ENCODE measurements at regions not wholly inside any gene's neighbourhood (a gene's known extent, or its start where the extent isn't known, plus 50 kb on each side); places are given as distances from the start of the nearest gene placed in this dataset.

GRCh38 chr5:72000707-72001106, 106.6 kb upstream of the MAP1B start:
- TF ChIP-seq CTCF (IDR thresholded peaks at IDR 0.05), result no peak
- WGBS, 3 donors, result 75 to 85% (median 82%) methylated on average over 1 of the region's 1 CpG
- H3K4me3 ChIP-seq, result no peak overlapping the region
- H3K27me3 ChIP-seq (ENCODE audit: insufficient read depth in 3 of 3, low read length in 2 of 3), result no peaks in the 10 kb centered on the region
- H3K36me3 ChIP-seq (ENCODE audit: insufficient read depth in 1 of 2, low read depth in 1 of 2), result no peaks in the 10 kb centered on the region
- DNase-seq (no peak), ATAC-seq (no peak)
- intact Hi-C loops (cut with DNase I), result no loop called here
- H3K27ac ChIP-seq, result no peak overlapping the region
- no peaks in the 10 kb centered on the region for H3K9me3 ChIP-seq
- no peaks in the 10 kb centered on the region for H3K4me1 ChIP-seq

GRCh38 chr5:72005671-72006070, 101.6 kb upstream of the MAP1B start:
- no peaks in the 10 kb centered on the region for H3K36me3 ChIP-seq (ENCODE audit: insufficient read depth in 1 of 2, low read depth in 1 of 2)
- H3K9me3 ChIP-seq, result no peaks in the 10 kb centered on the region
- TF ChIP-seq CTCF (IDR thresholded peaks at IDR 0.05), result no peak
- peaks cover 0 to 2% (median 0%) of the 10 kb centered on the region in 3 donors for H3K27me3 ChIP-seq (ENCODE audit: insufficient read depth in 3 of 3, low read length in 2 of 3)
- ATAC-seq (no peak), DNase-seq (no peak)
- intact Hi-C loops (cut with DNase I), result no loop called here
- H3K4me3 ChIP-seq, result no peak overlapping the region
- no peaks in the 10 kb centered on the region for H3K4me1 ChIP-seq
- no peak overlapping the region for H3K27ac ChIP-seq

DNA sequence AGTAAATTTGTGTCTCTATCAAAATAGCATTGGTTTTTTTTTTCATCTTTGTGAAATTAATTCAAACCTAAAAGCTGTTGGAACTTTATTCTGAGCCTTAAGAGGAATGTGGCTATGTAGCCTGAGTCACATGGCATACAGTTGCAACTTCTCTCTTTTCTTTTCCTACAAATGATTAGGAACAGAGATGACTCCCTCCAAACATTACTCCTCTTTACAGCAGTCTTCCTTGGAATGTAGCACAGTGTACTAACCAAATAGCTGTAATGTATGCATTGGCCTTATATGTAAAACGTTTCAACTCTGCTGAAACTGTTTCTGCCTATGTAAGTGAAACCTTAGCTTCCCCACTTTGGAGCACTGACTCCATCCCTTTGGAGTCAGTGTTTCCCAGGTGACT, 100.9 kb upstream of the MAP1B start:
- 18 to 36% (median 26%) methylated on average over 1 of the region's 1 CpG for WGBS, 3 donors
- no peak for DNase-seq
- H3K27me3 ChIP-seq (ENCODE audit: insufficient read depth in 3 of 3, low read length in 2 of 3), result peaks cover 0 to 2% (median 0%) of the 10 kb centered on the region in 3 donors
- no peak overlapping the region for H3K27ac ChIP-seq
- no peak for ATAC-seq
- H3K4me3 ChIP-seq, result no peak overlapping the region
- no peaks in the 10 kb centered on the region for H3K9me3 ChIP-seq
- H3K36me3 ChIP-seq (ENCODE audit: insufficient read depth in 1 of 2, low read depth in 1 of 2), result no peaks in the 10 kb centered on the region
- intact Hi-C loops (cut with DNase I), result no loop called here
- no peaks in the 10 kb centered on the region for H3K4me1 ChIP-seq
- TF ChIP-seq CTCF (IDR thresholded peaks at IDR 0.05), result no peak

DNA sequence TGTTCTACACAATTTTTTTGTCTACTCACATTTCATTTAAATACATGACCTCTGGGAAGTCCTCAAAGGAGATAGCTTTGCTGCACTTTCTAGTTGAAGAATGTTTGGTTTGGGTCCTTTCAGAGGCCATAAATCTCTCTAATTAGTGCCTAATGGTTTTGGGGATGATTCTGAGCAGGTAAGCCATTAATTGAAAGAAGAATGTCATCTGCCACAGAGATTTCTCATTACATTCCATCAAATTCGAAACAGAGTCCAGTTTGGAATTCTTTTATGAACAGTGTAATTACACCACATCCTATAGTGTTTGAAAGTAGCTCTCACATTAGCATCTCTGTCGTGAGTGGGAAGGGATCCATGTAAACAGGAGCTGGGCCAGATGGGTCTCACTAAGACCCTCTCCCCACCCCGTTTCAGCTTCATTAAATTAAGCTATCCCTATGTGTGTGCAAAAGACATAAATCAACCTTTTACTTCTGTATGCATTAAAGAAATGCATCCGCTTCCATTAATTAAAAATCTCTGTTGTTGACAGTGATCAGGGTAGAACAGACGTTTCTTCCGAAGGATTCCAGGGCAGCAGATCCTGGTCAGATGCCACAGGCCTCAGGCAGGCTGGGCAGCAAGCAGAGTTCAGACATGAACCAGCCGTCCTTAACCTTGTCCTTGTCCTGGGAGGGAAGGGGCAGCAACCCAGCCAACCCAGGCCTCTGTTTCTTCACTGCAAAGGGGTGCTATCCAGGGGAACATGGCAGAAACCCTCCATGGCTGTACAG, 99.8 kb upstream of the MAP1B start:
- no peak overlapping the region for H3K27ac ChIP-seq
- 48 to 60% (median 54%) methylated on average over 7 of the region's 7 CpGs for WGBS, 3 donors
- H3K36me3 ChIP-seq (ENCODE audit: insufficient read depth in 1 of 2, low read depth in 1 of 2), result no peaks in the 10 kb centered on the region
- peaks cover 0 to 2% (median 0%) of the 10 kb centered on the region in 3 donors for H3K27me3 ChIP-seq (ENCODE audit: insufficient read depth in 3 of 3, low read length in 2 of 3)
- H3K4me3 ChIP-seq, result no peak overlapping the region
- DNase-seq (no peak), ATAC-seq (no peak)
- no peaks in the 10 kb centered on the region for H3K4me1 ChIP-seq
- no peaks in the 10 kb centered on the region for H3K9me3 ChIP-seq
- TF ChIP-seq CTCF (IDR thresholded peaks at IDR 0.05), result no peak
- intact Hi-C loops (cut with DNase I), result no loop called here

DNA sequence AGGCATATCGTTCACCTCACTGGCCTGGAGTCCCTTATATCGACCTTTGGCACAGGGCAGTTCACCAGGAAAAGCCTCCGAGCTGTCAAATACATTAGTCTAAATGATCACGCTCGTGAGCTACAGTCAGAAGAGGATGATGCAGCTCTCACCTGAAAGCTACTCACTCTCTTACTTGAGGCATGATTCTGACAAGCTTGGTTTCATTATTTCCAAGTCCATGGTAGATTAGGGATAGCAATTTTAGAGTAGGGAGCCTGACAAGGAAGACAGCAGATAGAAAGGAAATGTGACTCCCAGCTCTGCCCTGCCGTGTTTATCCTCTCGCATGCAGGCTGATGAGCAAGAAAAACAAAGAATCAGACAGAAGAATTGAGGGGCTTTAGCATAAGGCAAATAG, 98.0 kb upstream of the MAP1B start:
- Histone ChIP-seq H3K36me3 (ENCODE audit: insufficient read depth in 1 of 2, low read depth in 1 of 2) (no peaks in the 10 kb centered on the region), H3K27ac (no peak overlapping the region), H3K4me1 (no peaks in the 10 kb centered on the region), H3K27me3 (ENCODE audit: insufficient read depth in 3 of 3, low read length in 2 of 3) (peaks cover 0 to 2% (median 0%) of the 10 kb centered on the region in 3 donors), H3K4me3 (no peak overlapping the region), H3K9me3 (no peaks in the 10 kb centered on the region)
- ATAC-seq (no peak), DNase-seq (no peak)
- no peak for TF ChIP-seq CTCF (IDR thresholded peaks at IDR 0.05)
- WGBS, 3 donors, result 36 to 44% (median 40%) methylated on average over 7 of the region's 7 CpGs
- intact Hi-C loops (cut with DNase I), result no loop called here
